ENCODE measurements at regions not wholly inside any gene's neighbourhood (a gene's known extent, or its start where the extent isn't known, plus 50 kb on each side); places are given as distances from the start of the nearest gene placed in this dataset.

GRCh38 chr13:104008541-104009435 is 942.6 kb upstream of the SLC10A2 start:
- no peaks in the 10 kb centered on the region for H3K27me3 ChIP-seq (ENCODE audit: low read depth, low read length)
- no peaks in the 10 kb centered on the region for H3K79me2 ChIP-seq (ENCODE audit: low read length)
- TF ChIP-seq CTCF (IDR thresholded peaks at IDR 0.05; ENCODE audit: low read depth, low read length) (no peak), EZH2phosphoT487 (IDR thresholded peaks at IDR 0.05; ENCODE audit: low read depth) (no peak)
- no peaks in the 10 kb centered on the region for H4K20me1 ChIP-seq (ENCODE audit: insufficient read depth, low read length)
- no peak overlapping the region for H3K27ac ChIP-seq (ENCODE audit: low read length)
- H3K36me3 ChIP-seq (replicated peaks; ENCODE audit: low read depth, low read length), result no peaks in the 10 kb centered on the region
- H3K4me1 ChIP-seq (ENCODE audit: low read length), result no peaks in the 10 kb centered on the region
- H3K9me3 ChIP-seq (ENCODE audit: insufficient read depth, low read length), result no peaks in the 10 kb centered on the region
- no peak overlapping the region for H3K4me3 ChIP-seq (ENCODE audit: low read length)
- H3K4me2 ChIP-seq (ENCODE audit: low read length), result no peak overlapping the region
- H2AFZ ChIP-seq (ENCODE audit: low read depth, low read length), result no peak overlapping the region
- no peak overlapping the region for H3K9ac ChIP-seq (ENCODE audit: low read length)

GRCh38 chr13:104008075-104008474 is 941.9 kb upstream of the SLC10A2 start:
- H2AFZ ChIP-seq (ENCODE audit: low read depth, low read length), result no peak overlapping the region
- H3K9ac ChIP-seq (ENCODE audit: low read length), result no peak overlapping the region
- H3K79me2 ChIP-seq (ENCODE audit: low read length), result no peaks in the 10 kb centered on the region
- H3K27ac ChIP-seq (ENCODE audit: low read length), result no peak overlapping the region
- H3K4me2 ChIP-seq (ENCODE audit: low read length), result no peak overlapping the region
- no peak for TF ChIP-seq CTCF (IDR thresholded peaks at IDR 0.05; ENCODE audit: low read depth, low read length)
- TF ChIP-seq EZH2phosphoT487 (IDR thresholded peaks at IDR 0.05; ENCODE audit: low read depth), result no peak
- H4K20me1 ChIP-seq (ENCODE audit: insufficient read depth, low read length), result no peaks in the 10 kb centered on the region
- H3K27me3 ChIP-seq (ENCODE audit: low read depth, low read length), result no peaks in the 10 kb centered on the region
- H3K9me3 ChIP-seq (ENCODE audit: insufficient read depth, low read length), result no peaks in the 10 kb centered on the region
- H3K4me3 ChIP-seq (ENCODE audit: low read length), result no peak overlapping the region
- H3K4me1 ChIP-seq (ENCODE audit: low read length), result no peaks in the 10 kb centered on the region
- no peaks in the 10 kb centered on the region for H3K36me3 ChIP-seq (replicated peaks; ENCODE audit: low read depth, low read length)

- Histone ChIP-seq H3K4me3 (ENCODE audit: low read length) (no peak overlapping the region), H2AFZ (ENCODE audit: low read depth, low read length) (no peak overlapping the region), H3K27me3 (ENCODE audit: low read depth, low read length) (no peaks in the 10 kb centered on the region), H3K4me2 (ENCODE audit: low read length) (no peak overlapping the region), H3K9ac (ENCODE audit: low read length) (no peak overlapping the region), H3K9me3 (ENCODE audit: insufficient read depth, low read length) (no peaks in the 10 kb centered on the region), H3K36me3 (replicated peaks; ENCODE audit: low read depth, low read length) (no peaks in the 10 kb centered on the region), H4K20me1 (ENCODE audit: insufficient read depth, low read length) (no peaks in the 10 kb centered on the region), H3K27ac (ENCODE audit: low read length) (no peak overlapping the region), H3K79me2 (ENCODE audit: low read length) (no peaks in the 10 kb centered on the region), H3K4me1 (ENCODE audit: low read length) (no peaks in the 10 kb centered on the region)
- TF ChIP-seq EZH2phosphoT487 (IDR thresholded peaks at IDR 0.05; ENCODE audit: low read depth) (no peak), CTCF (IDR thresholded peaks at IDR 0.05; ENCODE audit: low read depth, low read length) (no peak)
These were observed 940.4 kb upstream of the SLC10A2 start for GRCh38 chr13:104006625-104007075.

- no peak overlapping the region for H3K9ac ChIP-seq (ENCODE audit: low read length)
- H3K79me2 ChIP-seq (ENCODE audit: low read length), result no peaks in the 10 kb centered on the region
- no peak overlapping the region for H3K4me2 ChIP-seq (ENCODE audit: low read length)
- H4K20me1 ChIP-seq (ENCODE audit: insufficient read depth, low read length), result no peaks in the 10 kb centered on the region
- no peak overlapping the region for H2AFZ ChIP-seq (ENCODE audit: low read depth, low read length)
- no peaks in the 10 kb centered on the region for H3K27me3 ChIP-seq (ENCODE audit: low read depth, low read length)
- H3K4me3 ChIP-seq (ENCODE audit: low read length), result no peak overlapping the region
- H3K9me3 ChIP-seq (ENCODE audit: insufficient read depth, low read length), result no peaks in the 10 kb centered on the region
- no peak overlapping the region for H3K27ac ChIP-seq (ENCODE audit: low read length)
- no peak for TF ChIP-seq EZH2phosphoT487 (IDR thresholded peaks at IDR 0.05; ENCODE audit: low read depth)
- no peak for TF ChIP-seq CTCF (IDR thresholded peaks at IDR 0.05; ENCODE audit: low read depth, low read length)
- H3K36me3 ChIP-seq (replicated peaks; ENCODE audit: low read depth, low read length), result no peaks in the 10 kb centered on the region
- H3K4me1 ChIP-seq (ENCODE audit: low read length), result no peaks in the 10 kb centered on the region
These were observed 938.4 kb upstream of the SLC10A2 start for GRCh38 chr13:104004572-104004971.

Data from OCI-LY3 (cell line).